ENCODE measurements at regions not wholly inside any gene's neighbourhood (a gene's known extent, or its start where the extent isn't known, plus 50 kb on each side); places are given as distances from the start of the nearest gene placed in this dataset.
"Not testable (repeated sequence)": the region's sequence is repeated elsewhere in the genome, so short reads cannot be mapped to it uniquely, and the experiment has no call there.

DNA sequence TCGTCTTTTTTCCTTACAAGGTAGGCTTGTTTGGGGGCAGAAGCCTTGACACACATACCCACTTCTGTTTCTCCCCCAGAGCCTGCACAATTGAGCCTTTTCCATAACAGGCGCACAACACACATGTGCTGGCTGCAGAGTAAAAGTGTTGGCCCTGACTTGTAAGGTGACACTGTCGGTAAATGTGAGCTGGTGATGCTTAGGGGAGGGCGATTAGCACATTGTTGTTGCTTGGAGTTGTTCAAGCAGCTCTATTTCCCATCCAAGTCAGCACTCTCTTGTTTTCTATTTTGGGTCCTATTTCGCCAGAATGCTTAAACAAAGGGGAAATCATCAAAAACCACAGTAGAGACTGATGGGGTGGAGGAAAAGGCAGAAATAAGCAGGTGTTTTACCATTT lies 51.9 kb upstream of the PTPRJ start:
- Histone ChIP-seq H3K27ac (ENCODE audit: insufficient read depth, low read length, poor library complexity, severe bottlenecking) (no peak overlapping the region), H3K4me3 (ENCODE audit: low read depth, low read length) (no peak overlapping the region), H3K9me3 (ENCODE audit: control insufficient read depth in 2 of 2, low read length in 2 of 2) (no peaks in the 10 kb centered on the region), H3K36me3 (ENCODE audit: control insufficient read depth, insufficient read depth, low read length) (no peaks in the 10 kb centered on the region), H3K27me3 (ENCODE audit: control insufficient read depth, insufficient read depth, low read length) (no peaks in the 10 kb centered on the region), H3K4me1 (ENCODE audit: control insufficient read depth, insufficient read depth, low read length, poor library complexity, severe bottlenecking) (no peaks in the 10 kb centered on the region)
- DNase-seq (no peak), ATAC-seq (ENCODE audit: low read depth in 2 of 2) (no peak)
- H3K9me3 Mint-ChIP-seq: no peaks in the 10 kb centered on the region
- H3K36me3 Mint-ChIP-seq: no peaks in the 10 kb centered on the region
- H3K27me3 Mint-ChIP-seq: peaks cover 9% of the 10 kb centered on the region
- no peak overlapping the region for H3K4me3 Mint-ChIP-seq
- peaks cover 0 to 8% (median 4%) of the 10 kb centered on the region in 4 donors for H3K4me1 Mint-ChIP-seq
- no peak overlapping the region for H3K27ac Mint-ChIP-seq

GRCh38 chr11:47924184-47924691 lies 56.1 kb upstream of the PTPRJ start:
- H3K36me3 Mint-ChIP-seq: no peaks in the 10 kb centered on the region
- ATAC-seq (ENCODE audit: low read depth in 2 of 2) (peak in 1 of 2 donors; percentile 29), DNase-seq (no peak)
- Histone ChIP-seq H3K36me3 (ENCODE audit: control insufficient read depth, insufficient read depth, low read length) (no peaks in the 10 kb centered on the region), H3K9me3 (ENCODE audit: control insufficient read depth in 2 of 2, low read length in 2 of 2) (no peaks in the 10 kb centered on the region), H3K4me1 (ENCODE audit: control insufficient read depth, insufficient read depth, low read length, poor library complexity, severe bottlenecking) (peaks cover 23% of the 10 kb centered on the region), H3K27ac (ENCODE audit: insufficient read depth, low read length, poor library complexity, severe bottlenecking) (no peak overlapping the region), H3K27me3 (ENCODE audit: control insufficient read depth, insufficient read depth, low read length) (no peaks in the 10 kb centered on the region), H3K4me3 (ENCODE audit: low read depth, low read length) (no peak overlapping the region)
- peaks cover 13% of the 10 kb centered on the region for H3K27me3 Mint-ChIP-seq
- peaks cover 0 to 2% (median 0%) of the 10 kb centered on the region in 7 donors for H3K9me3 Mint-ChIP-seq
- no peak overlapping the region for H3K27ac Mint-ChIP-seq
- peaks cover 4 to 32% (median 24%) of the 10 kb centered on the region in 4 donors for H3K4me1 Mint-ChIP-seq
- H3K4me3 Mint-ChIP-seq: no peak overlapping the region

DNA sequence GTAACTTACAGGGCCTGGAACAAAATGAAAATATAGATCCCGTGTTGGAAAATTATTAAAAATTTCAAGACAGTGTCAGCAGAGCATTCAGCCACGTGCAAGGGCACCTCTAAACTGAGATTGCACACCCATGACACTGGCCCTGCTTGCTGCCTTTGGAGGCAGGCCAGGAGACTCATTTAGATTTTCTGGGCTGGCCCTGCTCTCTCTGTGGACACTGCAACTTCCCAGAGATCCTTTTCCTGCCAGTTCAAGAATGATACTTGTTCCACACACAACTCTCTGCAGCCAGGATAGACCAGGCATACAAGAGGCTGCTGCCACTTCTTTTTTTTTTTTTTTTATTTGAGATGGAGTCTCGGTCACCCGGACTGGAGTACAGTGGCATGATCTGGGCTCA lies 56.7 kb upstream of the PTPRJ start:
- H3K9me3 ChIP-seq (ENCODE audit: control insufficient read depth in 2 of 2, low read length in 2 of 2): no peaks in the 10 kb centered on the region
- H3K27ac Mint-ChIP-seq: peak overlapping the region in 1 of 3 donors; percentile 21
- H3K36me3 ChIP-seq (ENCODE audit: control insufficient read depth, insufficient read depth, low read length): no peaks in the 10 kb centered on the region
- H3K27ac ChIP-seq (ENCODE audit: insufficient read depth, low read length, poor library complexity, severe bottlenecking): no peak overlapping the region
- H3K36me3 Mint-ChIP-seq: no peaks in the 10 kb centered on the region
- no peaks in the 10 kb centered on the region for H3K27me3 ChIP-seq (ENCODE audit: control insufficient read depth, insufficient read depth, low read length)
- no peak for ATAC-seq (ENCODE audit: low read depth in 2 of 2)
- H3K27me3 Mint-ChIP-seq: peaks cover 13% of the 10 kb centered on the region
- no peak overlapping the region for H3K4me3 ChIP-seq (ENCODE audit: low read depth, low read length)
- peaks cover 8 to 37% (median 29%) of the 10 kb centered on the region in 4 donors for H3K4me1 Mint-ChIP-seq
- peaks cover 25% of the 10 kb centered on the region for H3K4me1 ChIP-seq (ENCODE audit: control insufficient read depth, insufficient read depth, low read length, poor library complexity, severe bottlenecking)
- DNase-seq: no peak
- no peak overlapping the region for H3K4me3 Mint-ChIP-seq
- peaks cover 0 to 2% (median 0%) of the 10 kb centered on the region in 7 donors for H3K9me3 Mint-ChIP-seq

- H3K27ac ChIP-seq (ENCODE audit: insufficient read depth, low read length, poor library complexity, severe bottlenecking); H3K9me3 ChIP-seq (ENCODE audit: control insufficient read depth in 2 of 2, low read length in 2 of 2); H3K4me3 ChIP-seq (ENCODE audit: low read depth, low read length); ATAC-seq (ENCODE audit: low read depth in 2 of 2); H3K36me3 ChIP-seq (ENCODE audit: control insufficient read depth, insufficient read depth, low read length); H3K27me3 ChIP-seq (ENCODE audit: control insufficient read depth, insufficient read depth, low read length); DNase-seq; H3K27me3 Mint-ChIP-seq; H3K36me3 Mint-ChIP-seq; H3K9me3 Mint-ChIP-seq: not testable (repeated sequence)
- peak overlapping the region in 2 of 3 donors; percentile 92 to 93 for H3K27ac Mint-ChIP-seq
- H3K4me1 ChIP-seq (ENCODE audit: control insufficient read depth, insufficient read depth, low read length, poor library complexity, severe bottlenecking): peaks cover 25% of the 10 kb centered on the region
- H3K4me1 Mint-ChIP-seq: peaks cover 8 to 50% (median 35%) of the 10 kb centered on the region in 4 donors
- H3K4me3 Mint-ChIP-seq: peak overlapping the region in 2 of 4 donors; percentile 16 to 17
Observed at GRCh38 chr11:47921080-47921555, 59.2 kb upstream of the PTPRJ start.

- peaks cover 37% of the 10 kb centered on the region for H3K4me1 ChIP-seq (ENCODE audit: control insufficient read depth, insufficient read depth, low read length, poor library complexity, severe bottlenecking)
- Mint-ChIP-seq H3K4me1 (peaks cover 8 to 67% (median 42%) of the 10 kb centered on the region in 4 donors), H3K36me3 (no peaks in the 10 kb centered on the region), H3K27ac (peak overlapping the region in 2 of 3 donors; percentile 81 to 92), H3K4me3 (no peak overlapping the region), H3K27me3 (peaks cover 5% of the 10 kb centered on the region), H3K9me3 (peaks cover 0 to 2% (median 0%) of the 10 kb centered on the region in 7 donors)
- H3K36me3 ChIP-seq (ENCODE audit: control insufficient read depth, insufficient read depth, low read length): no peaks in the 10 kb centered on the region
- ATAC-seq (ENCODE audit: low read depth in 2 of 2) (no peak), DNase-seq (no peak)
- no peak overlapping the region for H3K27ac ChIP-seq (ENCODE audit: insufficient read depth, low read length, poor library complexity, severe bottlenecking)
- H3K27me3 ChIP-seq (ENCODE audit: control insufficient read depth, insufficient read depth, low read length): no peaks in the 10 kb centered on the region
- H3K4me3 ChIP-seq (ENCODE audit: low read depth, low read length): no peak overlapping the region
- no peaks in the 10 kb centered on the region for H3K9me3 ChIP-seq (ENCODE audit: control insufficient read depth in 2 of 2, low read length in 2 of 2)
Observed at GRCh38 chr11:47918882-47919495, 61.4 kb upstream of the PTPRJ start.

GRCh38 chr11:47918370-47918690 lies 62.0 kb upstream of the PTPRJ start:
- Histone ChIP-seq H3K9me3 (ENCODE audit: control insufficient read depth in 2 of 2, low read length in 2 of 2) (no peaks in the 10 kb centered on the region), H3K27me3 (ENCODE audit: control insufficient read depth, insufficient read depth, low read length) (no peaks in the 10 kb centered on the region), H3K27ac (ENCODE audit: insufficient read depth, low read length, poor library complexity, severe bottlenecking) (no peak overlapping the region), H3K4me3 (ENCODE audit: low read depth, low read length) (no peak overlapping the region), H3K4me1 (ENCODE audit: control insufficient read depth, insufficient read depth, low read length, poor library complexity, severe bottlenecking) (peaks cover 37% of the 10 kb centered on the region), H3K36me3 (ENCODE audit: control insufficient read depth, insufficient read depth, low read length) (no peaks in the 10 kb centered on the region)
- Mint-ChIP-seq H3K27ac (peak overlapping the region; percentile 81 to 92 (median 81)), H3K4me1 (peaks cover 8 to 68% (median 42%) of the 10 kb centered on the region in 4 donors), H3K9me3 (peaks cover 0 to 2% (median 0%) of the 10 kb centered on the region in 7 donors), H3K4me3 (no peak overlapping the region), H3K36me3 (no peaks in the 10 kb centered on the region), H3K27me3 (peaks cover 5% of the 10 kb centered on the region)
- DNase-seq (no peak), ATAC-seq (ENCODE audit: low read depth in 2 of 2) (no peak)

- ATAC-seq (ENCODE audit: low read depth in 2 of 2): peak in 1 of 2 donors; percentile 12
- no peak overlapping the region for H3K4me3 Mint-ChIP-seq
- H3K27me3 ChIP-seq (ENCODE audit: control insufficient read depth, insufficient read depth, low read length): no peaks in the 10 kb centered on the region
- peaks cover 8 to 68% (median 42%) of the 10 kb centered on the region in 4 donors for H3K4me1 Mint-ChIP-seq
- peaks cover 5% of the 10 kb centered on the region for H3K27me3 Mint-ChIP-seq
- DNase-seq: no peak
- H3K27ac Mint-ChIP-seq: peak overlapping the region; percentile 81 to 92 (median 81)
- peaks cover 0 to 2% (median 0%) of the 10 kb centered on the region in 7 donors for H3K9me3 Mint-ChIP-seq
- H3K36me3 Mint-ChIP-seq: no peaks in the 10 kb centered on the region
- no peaks in the 10 kb centered on the region for H3K9me3 ChIP-seq (ENCODE audit: control insufficient read depth in 2 of 2, low read length in 2 of 2)
- H3K36me3 ChIP-seq (ENCODE audit: control insufficient read depth, insufficient read depth, low read length): no peaks in the 10 kb centered on the region
- H3K4me1 ChIP-seq (ENCODE audit: control insufficient read depth, insufficient read depth, low read length, poor library complexity, severe bottlenecking): peaks cover 37% of the 10 kb centered on the region
- H3K4me3 ChIP-seq (ENCODE audit: low read depth, low read length): no peak overlapping the region
- no peak overlapping the region for H3K27ac ChIP-seq (ENCODE audit: insufficient read depth, low read length, poor library complexity, severe bottlenecking)
Observed at GRCh38 chr11:47917599-47918369, 62.6 kb upstream of the PTPRJ start.
